Osteoblast (primary cell): ENCODE measurements at regions not wholly inside any gene's neighbourhood (a gene's known extent, or its start where the extent isn't known, plus 50 kb on each side); places are given as distances from the start of the nearest gene placed in this dataset.

Experiments used
- DNase-seq: peaks from one replicate; pipeline ENCODE4 v3.0.0; 2011; ENCODE audit warnings: low spot score, mixed read lengths; ENCODE audit not compliant: insufficient read length; ENCODE audit errors: missing footprints
- H2AFZ ChIP-seq: 2 replicates; pipeline ENCODE4 v1.6.0; 2011; ENCODE audit warnings: mild to moderate bottlenecking, low read length
- H3K27ac ChIP-seq: 2 replicates; pipeline ENCODE4 v1.5.1; 2011; ENCODE audit warnings: mild to moderate bottlenecking, low read depth, low read length, moderate library complexity
- H3K27me3 ChIP-seq: 2 replicates; pipeline ENCODE4 v1.6.0; 2012; ENCODE audit warnings: mild to moderate bottlenecking, control low read depth, inconsistent platforms, low read length, moderate library complexity; ENCODE audit not compliant: insufficient read depth
- H3K36me3 ChIP-seq: 2 replicates; pipeline ENCODE4 v1.5.1; 2011; ENCODE audit warnings: mild to moderate bottlenecking, low read length, control low read depth, moderate library complexity; ENCODE audit not compliant: insufficient read depth
- H3K4me1 ChIP-seq: 2 replicates; pipeline ENCODE4 v1.5.1; 2011; ENCODE audit warnings: mild to moderate bottlenecking, low read length, control low read depth, moderate library complexity; ENCODE audit not compliant: insufficient read depth
- H3K4me2 ChIP-seq: 2 replicates; pipeline ENCODE4 v1.6.0; 2011; ENCODE audit warnings: mild to moderate bottlenecking, low read length; ENCODE audit not compliant: insufficient read depth
- H3K4me3 ChIP-seq: fragments of 200-600 bp; sonication (generic); 3 replicates; pipeline ENCODE4 v1.5.1; 2012; ENCODE audit warnings: mild to moderate bottlenecking, low read length, inconsistent platforms; ENCODE audit not compliant: insufficient read depth
- H3K79me2 ChIP-seq: 2 replicates; pipeline ENCODE4 v1.6.0; 2012; ENCODE audit warnings: mild to moderate bottlenecking, low read length, control low read depth, inconsistent platforms; ENCODE audit not compliant: insufficient read depth
- H3K9me3 ChIP-seq: 2 replicates; pipeline ENCODE4 v1.5.1; 2011; ENCODE audit warnings: low read depth, low read length, control low read depth
- H4K20me1 ChIP-seq: 2 replicates; pipeline ENCODE4 v1.6.0; 2012; ENCODE audit warnings: mild to moderate bottlenecking, low read length, control low read depth; ENCODE audit not compliant: insufficient read depth
- TF ChIP-seq, protein P1 (sequence below): IDR thresholded peaks from 2 replicates; pipeline ENCODE4 v1.5.1; 2011; ENCODE audit warnings: mild to moderate bottlenecking, low read depth, low read length, moderate library complexity; ENCODE audit errors: extremely low read depth

DNA sequence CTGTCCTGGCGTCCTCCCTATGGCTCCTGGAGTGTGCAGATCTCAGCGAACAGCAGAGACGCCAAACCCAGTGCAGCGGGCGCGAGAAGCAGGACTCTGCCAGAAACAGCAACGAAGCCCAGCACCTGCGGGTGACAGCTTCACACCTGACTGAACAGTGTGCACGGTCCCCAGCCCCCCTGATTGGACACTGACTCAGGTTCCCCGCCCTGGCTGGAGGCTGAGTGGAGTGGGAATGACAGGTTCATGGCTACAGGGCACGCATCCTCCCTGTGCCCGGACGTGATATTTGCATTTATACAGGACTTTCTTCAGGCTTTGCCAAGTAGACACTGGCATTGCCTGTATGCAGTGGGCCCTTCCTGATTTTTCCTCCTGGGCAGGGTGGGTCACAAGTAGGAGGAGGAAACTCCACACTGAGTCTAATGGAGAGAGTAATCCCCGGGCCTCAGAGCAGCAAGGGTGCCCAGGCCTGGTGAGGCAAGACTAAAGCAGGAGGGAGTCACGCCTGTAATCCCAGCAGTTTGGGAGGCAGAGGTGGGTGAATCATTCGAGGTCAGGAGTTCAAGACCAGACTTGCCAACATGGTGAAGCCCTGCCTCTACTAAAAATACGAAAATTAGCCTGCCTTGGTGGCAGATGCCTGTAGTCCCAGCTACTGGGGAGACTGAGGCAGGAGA is 71.6 kb downstream of the ASCL4 start:
- peak; percentile 44 for DNase-seq
- no peaks in the 10 kb centered on the region for H3K79me2 ChIP-seq
- H3K4me1 ChIP-seq, result no peaks in the 10 kb centered on the region
- H3K27me3 ChIP-seq, result peaks cover 68% of the 10 kb centered on the region
- no peaks in the 10 kb centered on the region for H3K9me3 ChIP-seq
- H3K4me3 ChIP-seq, result no peak overlapping the region
- no peaks in the 10 kb centered on the region for H4K20me1 ChIP-seq
- H3K27ac ChIP-seq, result no peak overlapping the region
- H2AFZ ChIP-seq, result no peak overlapping the region
- no peaks in the 10 kb centered on the region for H3K36me3 ChIP-seq
- H3K4me2 ChIP-seq, result no peak overlapping the region
- TF ChIP-seq, protein P1, sequence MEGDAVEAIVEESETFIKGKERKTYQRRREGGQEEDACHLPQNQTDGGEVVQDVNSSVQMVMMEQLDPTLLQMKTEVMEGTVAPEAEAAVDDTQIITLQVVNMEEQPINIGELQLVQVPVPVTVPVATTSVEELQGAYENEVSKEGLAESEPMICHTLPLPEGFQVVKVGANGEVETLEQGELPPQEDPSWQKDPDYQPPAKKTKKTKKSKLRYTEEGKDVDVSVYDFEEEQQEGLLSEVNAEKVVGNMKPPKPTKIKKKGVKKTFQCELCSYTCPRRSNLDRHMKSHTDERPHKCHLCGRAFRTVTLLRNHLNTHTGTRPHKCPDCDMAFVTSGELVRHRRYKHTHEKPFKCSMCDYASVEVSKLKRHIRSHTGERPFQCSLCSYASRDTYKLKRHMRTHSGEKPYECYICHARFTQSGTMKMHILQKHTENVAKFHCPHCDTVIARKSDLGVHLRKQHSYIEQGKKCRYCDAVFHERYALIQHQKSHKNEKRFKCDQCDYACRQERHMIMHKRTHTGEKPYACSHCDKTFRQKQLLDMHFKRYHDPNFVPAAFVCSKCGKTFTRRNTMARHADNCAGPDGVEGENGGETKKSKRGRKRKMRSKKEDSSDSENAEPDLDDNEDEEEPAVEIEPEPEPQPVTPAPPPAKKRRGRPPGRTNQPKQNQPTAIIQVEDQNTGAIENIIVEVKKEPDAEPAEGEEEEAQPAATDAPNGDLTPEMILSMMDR, result no peak

DNA sequence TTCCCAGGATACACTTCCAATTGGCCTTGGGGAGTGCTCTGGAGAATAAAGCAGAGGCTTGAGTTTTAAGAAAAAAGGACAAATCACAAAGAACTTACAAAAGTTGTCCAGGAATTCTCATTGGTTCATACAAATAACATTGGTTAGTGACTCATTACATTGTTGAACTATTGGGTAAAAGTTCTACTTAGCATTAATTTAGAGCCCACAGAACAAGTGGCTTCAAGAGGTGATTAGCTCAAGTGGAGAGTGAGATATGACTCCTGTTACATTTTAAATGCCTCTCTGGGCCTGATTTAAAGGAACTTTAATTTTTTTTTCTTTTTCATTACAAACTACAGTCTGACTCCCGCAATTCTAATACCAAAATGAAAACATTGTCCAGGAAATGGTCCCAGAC is 72.9 kb downstream of the ASCL4 start:
- TF ChIP-seq, protein P1, result no peak
- Histone ChIP-seq H3K36me3 (no peaks in the 10 kb centered on the region), H3K9me3 (no peaks in the 10 kb centered on the region), H3K4me3 (no peak overlapping the region), H3K27me3 (peaks cover 61% of the 10 kb centered on the region), H2AFZ (no peak overlapping the region), H3K27ac (no peak overlapping the region), H3K79me2 (no peaks in the 10 kb centered on the region), H3K4me1 (no peaks in the 10 kb centered on the region), H3K4me2 (no peak overlapping the region), H4K20me1 (no peaks in the 10 kb centered on the region)
- DNase-seq, result no peak

DNA sequence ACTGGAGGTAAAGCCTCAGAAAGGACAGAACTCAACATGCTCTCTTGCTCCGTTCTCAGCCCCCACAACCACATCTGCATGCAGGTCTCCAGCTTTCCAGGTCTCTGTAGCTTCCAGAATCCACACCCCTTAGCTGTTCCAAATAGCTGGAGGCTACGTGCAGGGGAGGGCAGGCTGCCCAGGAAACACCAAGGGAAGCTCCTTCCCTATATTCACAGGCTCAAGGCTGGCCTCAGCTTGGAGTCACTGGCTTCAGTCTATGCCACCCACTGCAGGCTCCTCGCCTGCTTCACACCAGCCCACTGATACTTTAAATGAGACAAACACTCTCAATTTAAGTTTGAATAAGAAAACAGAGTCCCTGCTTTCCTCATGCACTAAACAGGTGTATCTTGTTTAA is 73.3 kb downstream of the ASCL4 start:
- peak; percentile 46 for DNase-seq
- no peak overlapping the region for H3K4me3 ChIP-seq
- no peaks in the 10 kb centered on the region for H3K9me3 ChIP-seq
- H3K27ac ChIP-seq, result no peak overlapping the region
- peaks cover 57% of the 10 kb centered on the region for H3K27me3 ChIP-seq
- no peak overlapping the region for H3K4me2 ChIP-seq
- H2AFZ ChIP-seq, result no peak overlapping the region
- no peaks in the 10 kb centered on the region for H4K20me1 ChIP-seq
- H3K79me2 ChIP-seq, result no peaks in the 10 kb centered on the region
- no peaks in the 10 kb centered on the region for H3K4me1 ChIP-seq
- TF ChIP-seq, protein P1, result no peak
- H3K36me3 ChIP-seq, result no peaks in the 10 kb centered on the region

DNA sequence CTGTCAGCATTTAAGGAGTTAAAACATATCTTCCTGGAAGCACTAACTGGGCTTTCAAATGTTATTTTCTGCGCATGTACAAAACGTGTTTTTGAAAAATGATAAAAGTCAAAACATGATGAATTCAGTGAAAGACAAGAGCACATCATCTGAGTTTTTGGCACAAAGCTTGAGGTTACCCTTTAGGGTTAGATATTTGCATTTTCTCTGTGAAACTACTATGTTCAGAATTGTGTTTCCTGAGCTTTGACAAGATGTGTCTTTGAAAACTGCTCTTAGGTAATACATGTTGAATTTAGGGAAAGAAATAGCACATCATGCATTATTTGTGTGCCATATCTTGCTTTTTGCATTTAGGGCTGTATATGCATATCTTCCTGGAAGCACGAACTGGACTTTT is 79.0 kb downstream of the ASCL4 start:
- Histone ChIP-seq H3K27me3 (peaks cover 8% of the 10 kb centered on the region), H2AFZ (no peak overlapping the region), H3K9me3 (no peaks in the 10 kb centered on the region), H3K4me3 (no peak overlapping the region), H3K79me2 (no peaks in the 10 kb centered on the region), H3K27ac (no peak overlapping the region), H3K4me1 (no peaks in the 10 kb centered on the region), H4K20me1 (no peaks in the 10 kb centered on the region), H3K4me2 (no peak overlapping the region), H3K36me3 (no peaks in the 10 kb centered on the region)
- DNase-seq, result no peak
- TF ChIP-seq, protein P1, result no peak
